Ovary (tissue), 3 donors: ENCODE measurements at regions not wholly inside any gene's neighbourhood (a gene's known extent, or its start where the extent isn't known, plus 50 kb on each side); places are given as distances from the start of the nearest gene placed in this dataset.

ENCODE experiments used
- EP300 ChIP-seq: sonication (generic); formaldehyde crosslinking; IDR thresholded peaks from one replicate; pipeline ENCODE4 v1.6.1; 2017; ENCODE audit warnings: antibody characterized with exemption
- POLR2A ChIP-seq: fragments of 450-650 bp; IDR thresholded peaks from one replicate; pipeline ENCODE4 v1.6.1; 2017; ENCODE audit warnings: antibody characterized with exemption, mild to moderate bottlenecking, moderate library complexity
- TF ChIP-seq, protein P1 (sequence below), 3 donors: fragments of 450-650 bp in 2 of 3; fragments of 200-600 bp in 1 of 3; IDR thresholded peaks; one replicate each; pipeline versions ENCODE4 v1.5.1 to v1.8.0; 2016 to 2022; ENCODE audit warnings: antibody characterized with exemption in 3 of 3, mild to moderate bottlenecking in 1 of 3
- donor health status: DM: no; HTN: no; CAD: no.

- TF ChIP-seq, protein P1, sequence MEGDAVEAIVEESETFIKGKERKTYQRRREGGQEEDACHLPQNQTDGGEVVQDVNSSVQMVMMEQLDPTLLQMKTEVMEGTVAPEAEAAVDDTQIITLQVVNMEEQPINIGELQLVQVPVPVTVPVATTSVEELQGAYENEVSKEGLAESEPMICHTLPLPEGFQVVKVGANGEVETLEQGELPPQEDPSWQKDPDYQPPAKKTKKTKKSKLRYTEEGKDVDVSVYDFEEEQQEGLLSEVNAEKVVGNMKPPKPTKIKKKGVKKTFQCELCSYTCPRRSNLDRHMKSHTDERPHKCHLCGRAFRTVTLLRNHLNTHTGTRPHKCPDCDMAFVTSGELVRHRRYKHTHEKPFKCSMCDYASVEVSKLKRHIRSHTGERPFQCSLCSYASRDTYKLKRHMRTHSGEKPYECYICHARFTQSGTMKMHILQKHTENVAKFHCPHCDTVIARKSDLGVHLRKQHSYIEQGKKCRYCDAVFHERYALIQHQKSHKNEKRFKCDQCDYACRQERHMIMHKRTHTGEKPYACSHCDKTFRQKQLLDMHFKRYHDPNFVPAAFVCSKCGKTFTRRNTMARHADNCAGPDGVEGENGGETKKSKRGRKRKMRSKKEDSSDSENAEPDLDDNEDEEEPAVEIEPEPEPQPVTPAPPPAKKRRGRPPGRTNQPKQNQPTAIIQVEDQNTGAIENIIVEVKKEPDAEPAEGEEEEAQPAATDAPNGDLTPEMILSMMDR (IDR thresholded peaks at IDR 0.05) = no peak
- no peak for TF ChIP-seq EP300
- TF ChIP-seq POLR2A = no peak
Measured at GRCh38 chr3:40951636-40952035, 247.7 kb upstream of the CTNNB1 start.
